KMS-11 (cell line): ENCODE measurements at regions not wholly inside any gene's neighbourhood (a gene's known extent, or its start where the extent isn't known, plus 50 kb on each side); places are given as distances from the start of the nearest gene placed in this dataset.

Experiments
- H2AFZ ChIP-seq: fragments of 200-600 bp; sonication (generic); 2 replicates; pipeline ENCODE4 v1.6.1; 2016; ENCODE audit warnings: antibody characterized with exemption, mixed run types, low read depth
- H3K27ac ChIP-seq: fragments of 200-600 bp; sonication (generic); 2 replicates; pipeline ENCODE4 v1.6.1; 2016; ENCODE audit warnings: mild to moderate bottlenecking, mixed run types
- H3K27me3 ChIP-seq: fragments of 200-600 bp; sonication (generic); 2 replicates; pipeline ENCODE4 v1.6.1; 2017; ENCODE audit warnings: mild to moderate bottlenecking, low read depth, mixed run types, moderate library complexity; ENCODE audit not compliant: insufficient read depth
- H3K36me3 ChIP-seq: fragments of 200-600 bp; sonication (generic); 2 replicates; pipeline ENCODE4 v1.6.1; 2017; ENCODE audit warnings: mild to moderate bottlenecking, mixed run types; ENCODE audit not compliant: insufficient read depth
- H3K4me1 ChIP-seq: fragments of 200-600 bp; sonication (generic); 2 replicates; pipeline ENCODE4 v1.6.1; 2016; ENCODE audit warnings: mild to moderate bottlenecking, low read depth, mixed run types; ENCODE audit not compliant: poor library complexity, severe bottlenecking
- H3K4me2 ChIP-seq: fragments of 200-600 bp; sonication (generic); 2 replicates; pipeline ENCODE4 v1.7.0; 2016; ENCODE audit warnings: mild to moderate bottlenecking, mixed run types
- H3K4me3 ChIP-seq: fragments of 200-600 bp; sonication (generic); IDR thresholded peaks from 2 replicates; pipeline ENCODE4 v1.6.1; 2017; ENCODE audit warnings: low read depth, low read length, mixed read lengths; ENCODE audit not compliant: insufficient read depth
- H3K79me2 ChIP-seq: fragments of 200-600 bp; sonication (generic); 2 replicates; pipeline ENCODE4 v1.6.1; 2016; ENCODE audit warnings: low read depth, mixed run types; ENCODE audit not compliant: insufficient read depth
- H3K9ac ChIP-seq: fragments of 200-600 bp; sonication (generic); 2 replicates; pipeline ENCODE4 v1.6.1; 2016; ENCODE audit warnings: mild to moderate bottlenecking, mixed run types
- H4K20me1 ChIP-seq: fragments of 200-600 bp; sonication (generic); 2 replicates; pipeline ENCODE4 v1.6.1; 2016; ENCODE audit warnings: mild to moderate bottlenecking, mixed run types; ENCODE audit not compliant: insufficient read depth
- CTCF ChIP-seq: fragments of 200-600 bp; sonication (generic); conservative IDR thresholded peaks from 2 replicates; pipeline ENCODE4 v1.6.1; 2017; ENCODE audit warnings: low read depth, mild to moderate bottlenecking, antibody characterized with exemption, low read length, moderate library complexity, mixed read lengths

DNA sequence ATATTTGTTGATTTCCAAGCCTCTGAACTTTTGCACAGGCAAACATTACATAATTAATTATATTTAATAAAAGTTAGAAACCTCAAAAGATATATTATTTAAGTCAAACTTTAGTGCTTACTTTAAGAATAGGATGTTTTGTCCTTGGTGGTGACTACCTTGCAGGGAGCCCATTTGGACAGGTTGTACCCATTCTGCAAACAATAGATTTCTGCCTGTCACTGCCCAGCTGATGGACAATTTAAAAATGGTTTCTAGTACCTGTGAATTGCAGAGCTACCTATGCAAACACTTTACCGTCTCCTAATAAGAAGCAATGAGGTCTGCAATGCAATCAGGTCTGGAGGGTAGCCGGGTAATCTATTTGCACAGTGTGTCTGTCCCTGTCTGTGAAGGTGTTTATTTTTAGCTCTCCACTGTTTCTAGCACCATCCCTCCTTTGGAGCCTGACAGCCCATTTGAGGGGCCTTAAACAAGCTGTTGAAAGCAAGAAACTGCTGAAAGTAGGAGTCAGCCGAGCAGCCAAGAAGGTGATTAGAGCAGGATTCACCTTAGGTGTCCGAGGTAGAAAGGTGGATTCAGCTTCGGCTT lies 556.2 kb upstream of the CFAP20DC start:
- Histone ChIP-seq H4K20me1 (no peaks in the 10 kb centered on the region), H3K36me3 (no peaks in the 10 kb centered on the region), H3K27me3 (no peaks in the 10 kb centered on the region), H2AFZ (no peak overlapping the region), H3K79me2 (no peaks in the 10 kb centered on the region), H3K4me2 (no peak overlapping the region), H3K27ac (no peak overlapping the region), H3K9ac (no peak overlapping the region), H3K4me3 (no peak overlapping the region), H3K4me1 (no peaks in the 10 kb centered on the region)
- TF ChIP-seq CTCF, result no peak

GRCh38 chr3:59605318-59605717 lies 555.5 kb upstream of the CFAP20DC start:
- TF ChIP-seq CTCF, result no peak
- no peaks in the 10 kb centered on the region for H3K27me3 ChIP-seq
- H3K79me2 ChIP-seq, result no peaks in the 10 kb centered on the region
- H3K4me2 ChIP-seq, result no peak overlapping the region
- H4K20me1 ChIP-seq, result no peaks in the 10 kb centered on the region
- H3K4me1 ChIP-seq, result no peaks in the 10 kb centered on the region
- no peaks in the 10 kb centered on the region for H3K36me3 ChIP-seq
- no peak overlapping the region for H3K9ac ChIP-seq
- no peak overlapping the region for H3K27ac ChIP-seq
- no peak overlapping the region for H3K4me3 ChIP-seq
- no peak overlapping the region for H2AFZ ChIP-seq

DNA sequence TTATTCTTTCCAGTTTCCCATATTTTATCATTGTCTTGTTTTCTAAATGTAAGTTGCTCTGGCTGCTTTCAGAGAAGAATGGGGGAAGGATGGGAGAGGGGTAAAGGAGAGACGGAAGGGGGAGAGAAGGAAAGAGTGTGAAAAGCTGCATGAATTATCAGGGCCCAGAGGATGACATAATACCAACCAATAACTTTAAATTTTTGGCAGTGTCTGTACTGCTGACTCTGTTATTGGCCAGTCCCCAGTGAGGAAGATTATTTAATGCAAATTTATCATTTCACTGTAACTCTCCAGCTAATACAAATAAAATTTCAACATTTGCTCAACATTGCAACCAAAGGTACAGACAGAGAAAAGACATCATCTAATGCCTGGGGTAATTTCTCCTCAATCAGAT lies 551.7 kb upstream of the CFAP20DC start:
- no peaks in the 10 kb centered on the region for H4K20me1 ChIP-seq
- TF ChIP-seq CTCF, result no peak
- H2AFZ ChIP-seq, result no peak overlapping the region
- no peak overlapping the region for H3K27ac ChIP-seq
- no peaks in the 10 kb centered on the region for H3K4me1 ChIP-seq
- H3K79me2 ChIP-seq, result no peaks in the 10 kb centered on the region
- no peak overlapping the region for H3K4me3 ChIP-seq
- no peak overlapping the region for H3K4me2 ChIP-seq
- no peak overlapping the region for H3K9ac ChIP-seq
- no peaks in the 10 kb centered on the region for H3K36me3 ChIP-seq
- H3K27me3 ChIP-seq, result no peaks in the 10 kb centered on the region

DNA sequence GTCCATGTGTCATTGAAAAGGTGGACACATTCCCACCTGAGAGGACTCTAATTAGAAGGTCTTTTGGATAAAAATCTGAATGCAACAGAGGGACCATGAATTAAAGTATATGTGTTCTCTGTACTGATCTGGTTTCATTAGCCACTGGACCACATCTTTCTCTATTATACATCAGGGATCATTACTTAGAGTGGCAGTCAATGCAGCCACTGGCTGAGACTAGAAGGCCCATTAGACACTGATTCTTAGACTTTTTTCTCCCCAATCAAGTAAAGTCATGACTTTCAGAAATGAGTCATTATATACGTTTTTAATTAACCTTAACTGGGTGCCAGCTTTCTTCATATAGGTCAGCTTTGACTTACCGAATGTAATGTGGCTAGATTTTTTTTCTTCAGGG lies 550.8 kb upstream of the CFAP20DC start:
- no peaks in the 10 kb centered on the region for H3K27me3 ChIP-seq

More for the DNA sequence above, 550.8 kb upstream of the CFAP20DC start:
- Histone ChIP-seq H4K20me1 (no peaks in the 10 kb centered on the region), H2AFZ (no peak overlapping the region), H3K4me2 (no peak overlapping the region), H3K4me1 (no peaks in the 10 kb centered on the region), H3K4me3 (no peak overlapping the region), H3K79me2 (no peaks in the 10 kb centered on the region), H3K9ac (no peak overlapping the region), H3K36me3 (no peaks in the 10 kb centered on the region), H3K27ac (no peak overlapping the region)
- no peak for TF ChIP-seq CTCF
